Activated CD8-positive, alpha-beta memory T cell treated with anti-CD3 and anti-CD28 coated beads for 36 hours (primary cell): ENCODE measurements at regions not wholly inside any gene's neighbourhood (a gene's known extent, or its start where the extent isn't known, plus 50 kb on each side); places are given as distances from the start of the nearest gene placed in this dataset.
"Not testable (repeated sequence)": the region's sequence is repeated elsewhere in the genome, so short reads cannot be mapped to it uniquely, and the experiment has no call there.

Source experiments
- CTCF ChIA-PET: fragments of 350-600 bp; sonication (Branson Sonifier 250); formaldehyde crosslinking; loops from one replicate; lab custom pipeline; 2021; ENCODE audit warnings: antibody characterized with exemption; lab: Charles Lee
- POLR2A ChIA-PET: fragments of 350-600 bp; sonication (Branson Sonifier 250); formaldehyde crosslinking; loops from one replicate; lab custom pipeline; 2021; ENCODE audit warnings: antibody characterized with exemption; lab: Charles Lee

- POLR2A ChIA-PET, result no interaction called here
- CTCF ChIA-PET, result no interaction called here
These were observed 138.0 kb upstream of the DNAH14 start for GRCh38 chr1:224791362-224791941.

GRCh38 chr1:224795591-224795990 is 133.9 kb upstream of the DNAH14 start:
- CTCF ChIA-PET, result no interaction called here
- POLR2A ChIA-PET, result no interaction called here

GRCh38 chr1:224799083-224799482 is 130.4 kb upstream of the DNAH14 start:
- ChIA-PET POLR2A (no interaction called here), CTCF (no interaction called here)

- CTCF ChIA-PET, result no interaction called here
- POLR2A ChIA-PET, result no interaction called here
These were observed 128.9 kb upstream of the DNAH14 start for GRCh38 chr1:224800486-224801119.

GRCh38 chr1:224801844-224802490 is 127.5 kb upstream of the DNAH14 start:
- ChIA-PET CTCF (interaction anchor here (0.6 kb wide), 1 partner anchor 61 kb away, joined by 3 read pairs; no protein-coding TSS in a partner anchor), POLR2A (no interaction called here)

GRCh38 chr1:224802617-224803016 is 126.9 kb upstream of the DNAH14 start:
- ChIA-PET POLR2A (no interaction called here), CTCF (no interaction called here)

- ChIA-PET CTCF (no interaction called here), POLR2A (no interaction called here)
These were observed 125.3 kb upstream of the DNAH14 start for GRCh38 chr1:224804220-224804619.

GRCh38 chr1:224805889-224806288 is 123.6 kb upstream of the DNAH14 start:
- CTCF ChIA-PET, result no interaction called here

GRCh38 chr1:224809137-224809536 is 120.3 kb upstream of the DNAH14 start:
- POLR2A ChIA-PET, result no interaction called here

More at GRCh38 chr1:224805889-224806288, 123.6 kb upstream of the DNAH14 start:
- POLR2A ChIA-PET, result no interaction called here

GRCh38 chr1:224809613-224810012 is 119.9 kb upstream of the DNAH14 start:
- POLR2A ChIA-PET, result no interaction called here
- CTCF ChIA-PET, result interaction anchor here (1.0 kb wide), 1 partner anchor 113 kb away, joined by 3 read pairs; no protein-coding TSS in a partner anchor

More at GRCh38 chr1:224809137-224809536, 120.3 kb upstream of the DNAH14 start:
- CTCF ChIA-PET, result interaction anchor here (1.0 kb wide), 1 partner anchor 114 kb away, joined by 3 read pairs; no protein-coding TSS in a partner anchor

GRCh38 chr1:224811564-224811963 is 117.9 kb upstream of the DNAH14 start:
- ChIA-PET CTCF (no interaction called here), POLR2A (no interaction called here)

- CTCF ChIA-PET, result no interaction called here
- POLR2A ChIA-PET, result no interaction called here
These were observed 113.8 kb upstream of the DNAH14 start for GRCh38 chr1:224815647-224816046.

GRCh38 chr1:224816062-224816461 is 113.4 kb upstream of the DNAH14 start:
- ChIA-PET POLR2A (no interaction called here), CTCF (no interaction called here)

- ChIA-PET POLR2A (no interaction called here), CTCF (no interaction called here)
These were observed 112.1 kb upstream of the DNAH14 start for GRCh38 chr1:224817382-224817781.

- POLR2A ChIA-PET, result no interaction called here
- CTCF ChIA-PET, result no interaction called here
These were observed 109.6 kb upstream of the DNAH14 start for GRCh38 chr1:224819861-224820260.

GRCh38 chr1:224820341-224820740 is 109.1 kb upstream of the DNAH14 start:
- ChIA-PET POLR2A (no interaction called here), CTCF (no interaction called here)

GRCh38 chr1:224821751-224822150 is 107.7 kb upstream of the DNAH14 start:
- POLR2A ChIA-PET, CTCF ChIA-PET: not testable (repeated sequence)

- CTCF ChIA-PET, result no interaction called here
- POLR2A ChIA-PET, result no interaction called here
These were observed 103.9 kb upstream of the DNAH14 start for GRCh38 chr1:224825525-224826000.

GRCh38 chr1:224828691-224829090 is 100.8 kb upstream of the DNAH14 start:
- ChIA-PET CTCF (no interaction called here), POLR2A (no interaction called here)

- POLR2A ChIA-PET, result no interaction called here
- CTCF ChIA-PET, result no interaction called here
These were observed 98.0 kb upstream of the DNAH14 start for GRCh38 chr1:224831501-224831900.
